ENCODE measurements at regions not wholly inside any gene's neighbourhood (a gene's known extent, or its start where the extent isn't known, plus 50 kb on each side); places are given as distances from the start of the nearest gene placed in this dataset.
"Not testable (repeated sequence)": the region's sequence is repeated elsewhere in the genome, so short reads cannot be mapped to it uniquely, and the experiment has no call there.

DNA sequence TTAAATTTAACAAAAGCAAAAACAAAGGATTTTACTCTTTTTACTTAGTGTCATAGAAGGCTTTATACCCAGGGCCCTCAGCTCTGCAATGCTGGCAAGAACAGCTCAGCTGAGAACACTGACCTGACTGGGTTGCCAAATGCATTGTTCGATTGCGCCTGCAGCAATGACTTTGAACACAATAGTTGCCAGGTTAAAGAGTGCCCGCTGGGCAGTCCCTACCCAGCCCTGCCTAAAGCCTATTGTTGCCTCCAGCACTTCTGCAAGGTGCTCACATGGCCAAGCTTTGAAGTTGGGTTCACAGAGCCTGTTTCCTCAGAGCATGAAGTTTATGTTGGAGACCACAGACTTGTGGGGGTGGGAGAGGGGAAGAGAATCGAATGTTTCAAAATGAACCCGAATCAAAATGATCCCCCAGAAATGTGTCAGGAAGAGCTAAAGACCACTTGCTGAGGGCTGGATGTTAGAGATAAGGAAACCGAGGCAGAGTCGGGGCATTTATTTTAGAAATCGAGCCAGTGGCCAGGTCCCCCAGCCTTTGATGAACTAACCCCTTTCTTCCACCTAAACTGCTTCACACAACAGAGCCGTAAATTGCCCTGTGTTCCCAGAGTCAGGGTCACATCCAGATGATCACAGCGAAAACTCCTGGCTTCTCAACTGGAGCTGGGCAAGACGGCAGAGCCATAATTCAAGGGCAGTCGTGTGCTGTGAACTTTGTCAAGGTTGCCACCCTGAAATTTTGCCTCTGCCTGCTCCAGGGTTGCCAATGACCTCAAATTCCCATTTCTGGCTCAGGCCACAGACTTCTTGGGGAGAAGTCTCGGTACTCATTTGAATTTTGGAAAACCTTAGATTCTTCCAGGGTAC is 55.0 kb downstream of the FOXA2 start:
- DNase-seq: no peak

DNA sequence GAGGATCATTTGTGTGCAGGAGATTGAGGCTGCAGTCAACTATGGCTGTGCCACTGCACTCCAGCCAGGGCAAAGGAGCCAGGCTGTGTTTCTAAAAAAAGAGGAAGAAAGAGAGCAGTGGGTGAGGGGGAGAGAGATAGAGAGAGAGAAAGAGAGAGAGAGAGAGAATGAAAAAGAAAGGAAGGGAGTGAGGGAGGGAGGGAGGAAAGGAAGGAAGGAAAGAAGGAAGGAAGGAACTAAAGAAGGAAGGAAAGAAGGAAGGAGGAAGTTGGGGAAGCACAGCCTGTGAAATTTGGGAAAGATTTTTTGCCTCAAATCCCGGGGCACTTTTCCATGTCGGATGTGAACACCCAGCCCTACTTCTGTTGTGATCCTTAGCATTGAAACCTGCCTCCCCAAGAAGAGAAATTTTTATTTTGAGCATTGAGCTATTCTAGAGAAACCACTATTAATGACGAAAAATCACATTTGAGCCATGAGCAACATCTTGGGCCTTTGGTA is 57.8 kb downstream of the FOXA2 start:
- DNase-seq: no peak

DNA sequence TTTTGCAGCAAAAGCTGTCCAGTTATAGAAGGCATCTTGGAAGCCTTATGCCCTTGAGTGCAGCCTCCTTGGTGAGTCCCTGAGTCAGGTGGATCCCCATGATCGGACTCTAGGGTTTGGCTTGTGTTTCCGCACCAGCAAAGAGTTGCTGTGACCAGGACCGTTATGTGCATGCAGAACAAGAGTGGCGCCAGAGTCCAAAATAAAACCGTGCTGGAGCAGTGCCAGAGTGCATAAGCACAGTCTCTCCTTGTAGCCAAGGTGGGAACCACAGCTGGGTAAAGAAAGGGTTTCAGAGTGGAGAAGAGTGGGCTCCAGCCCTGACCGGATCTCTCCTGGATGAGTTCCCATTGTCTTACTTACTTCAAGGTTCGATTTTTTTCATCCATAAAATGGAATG is 58.6 kb downstream of the FOXA2 start:
- DNase-seq: no peak

DNA sequence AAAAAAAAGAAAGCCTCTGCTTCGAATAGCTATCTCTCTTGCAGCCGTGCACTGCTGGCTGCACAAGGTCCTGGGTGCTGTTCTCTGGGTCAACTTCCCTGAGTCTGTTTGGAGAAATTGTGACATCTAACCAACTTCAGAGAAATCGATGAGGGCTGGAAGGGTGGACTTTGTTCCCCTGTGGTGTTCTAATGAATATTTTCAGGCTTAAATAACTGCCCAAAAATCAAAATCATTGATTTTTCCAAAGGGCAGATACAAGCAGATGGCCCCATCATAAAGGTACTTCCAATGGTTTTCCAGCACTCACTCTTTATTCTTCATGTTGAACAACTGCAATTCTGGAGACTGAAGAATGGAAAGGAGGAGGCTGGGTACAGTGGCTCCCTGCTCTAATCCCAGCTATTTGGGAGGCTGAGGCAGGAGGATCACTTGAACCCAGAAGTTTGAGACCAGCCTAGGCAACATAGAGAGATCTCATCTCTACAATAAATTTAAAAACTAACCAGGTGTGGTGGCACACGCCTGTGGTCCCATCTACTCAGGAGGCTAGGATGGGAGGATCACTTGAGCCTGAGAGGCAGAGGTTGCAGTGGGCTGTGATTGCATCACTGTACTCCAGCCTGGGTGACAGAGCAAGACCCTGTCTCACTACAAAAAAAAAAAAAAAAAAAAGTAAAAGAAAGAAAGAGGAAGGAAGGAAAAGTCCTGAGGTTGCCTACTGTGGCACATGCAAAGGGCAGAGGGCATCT is 59.1 kb downstream of the FOXA2 start:
- no peak for DNase-seq

DNA sequence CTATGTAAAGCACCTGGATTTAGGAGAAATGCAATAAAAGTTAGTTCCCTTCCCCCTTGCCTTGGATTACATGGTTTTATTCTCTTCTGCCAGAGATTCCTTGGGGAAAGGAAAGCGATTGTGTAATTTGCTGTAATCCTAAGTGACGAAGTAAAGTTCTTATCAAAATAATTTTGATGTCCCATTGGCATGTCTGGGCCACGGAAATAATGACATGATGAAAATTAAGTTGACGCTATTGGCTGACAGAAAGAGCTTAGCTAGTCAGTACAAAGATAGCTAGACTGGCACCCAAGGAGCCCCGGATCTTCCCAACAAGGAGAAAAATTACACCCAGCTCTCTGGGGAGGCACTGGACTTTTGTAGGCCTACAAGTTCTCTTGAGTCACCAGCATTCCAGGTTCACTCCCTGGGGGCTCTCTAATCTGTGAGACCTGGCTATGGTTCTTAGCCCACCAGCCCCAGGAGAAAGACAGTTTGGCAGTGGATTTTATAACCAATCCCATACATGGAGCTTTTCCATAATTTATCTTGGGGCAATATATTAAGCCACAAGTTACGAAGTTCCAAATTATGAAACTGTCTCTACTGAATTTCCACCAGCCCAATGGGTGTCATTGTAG is 59.9 kb downstream of the FOXA2 start:
- DNase-seq: no peak

DNA sequence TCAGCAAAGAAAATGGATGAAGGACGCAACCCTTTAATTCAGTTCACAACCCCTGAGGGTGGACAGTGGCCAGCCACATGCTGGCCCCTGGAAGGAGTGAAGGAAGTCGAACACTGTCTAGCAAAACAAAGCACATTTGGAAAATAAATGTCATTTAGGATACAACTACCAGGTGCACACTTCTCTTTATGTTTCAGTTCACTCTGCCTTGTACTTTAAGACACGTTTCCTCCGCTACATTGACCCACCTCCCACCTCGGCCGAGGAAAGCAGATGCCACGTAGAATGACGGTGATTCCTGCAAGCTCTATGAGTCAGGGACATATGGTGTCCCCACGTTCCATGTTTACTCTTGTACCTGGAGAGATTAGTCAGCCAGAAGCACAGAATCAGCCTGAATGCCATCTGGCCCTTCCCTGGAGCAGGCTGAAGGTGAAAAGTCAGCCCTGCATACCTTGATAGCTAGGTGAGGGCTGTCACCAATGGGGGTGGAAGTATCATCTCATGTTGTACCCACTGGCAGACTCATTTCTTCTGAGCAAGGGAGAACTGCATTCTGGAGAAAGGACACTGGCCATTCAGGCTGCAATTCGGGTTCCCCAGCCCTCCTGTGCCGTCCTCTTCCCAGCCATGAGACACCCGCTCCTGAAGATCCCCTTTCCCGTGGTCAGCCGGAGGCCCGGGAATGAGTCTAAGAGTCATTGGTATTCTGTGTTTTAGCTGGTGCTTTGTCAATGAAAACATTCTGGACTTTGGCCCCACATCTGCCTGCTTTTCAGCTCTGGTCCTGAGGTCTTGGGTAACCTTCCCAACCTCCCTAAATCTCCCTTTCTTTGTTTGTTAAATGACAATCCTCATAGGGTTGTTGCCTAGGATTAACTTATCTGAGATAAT is 60.6 kb downstream of the FOXA2 start:
- no peak for DNase-seq

DNA sequence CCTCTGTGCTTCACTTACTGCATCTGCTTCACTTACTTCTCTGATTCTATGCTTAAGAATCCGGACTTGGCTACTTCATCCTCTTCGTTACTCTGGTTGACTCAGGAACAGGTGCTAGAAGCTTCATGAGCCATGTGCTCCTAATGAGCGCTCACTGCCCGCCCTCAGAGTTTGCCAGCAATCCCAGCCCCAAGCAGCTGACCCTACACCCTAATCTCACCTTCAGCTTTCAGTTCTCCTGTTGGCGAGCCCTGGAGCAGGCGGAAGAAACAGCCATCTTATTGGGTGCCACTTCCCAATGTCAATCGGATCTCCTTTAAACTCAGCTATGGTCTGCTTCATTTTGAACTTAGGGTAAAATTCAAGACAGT is 61.3 kb downstream of the FOXA2 start:
- DNase-seq: no peak

DNA sequence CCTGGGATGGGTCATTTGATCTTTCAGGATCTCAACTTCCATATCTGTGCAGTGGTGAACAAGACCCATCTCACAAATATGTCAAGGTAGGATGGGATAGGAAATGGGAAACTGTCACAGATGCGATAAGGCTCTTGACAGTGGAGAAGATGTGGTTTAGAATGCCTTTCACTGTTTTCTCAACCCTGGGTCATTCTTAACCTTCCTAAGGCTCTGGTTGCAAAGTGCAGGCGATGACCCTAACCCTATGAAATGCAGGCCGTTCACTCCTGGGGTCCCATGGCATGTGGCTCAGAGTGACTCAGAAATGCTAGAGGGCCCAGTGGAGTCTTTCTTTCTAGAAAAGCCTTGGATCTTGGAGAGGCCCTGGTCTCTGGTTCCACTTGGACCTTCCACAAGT is 61.7 kb downstream of the FOXA2 start:
- no peak for DNase-seq

DNA sequence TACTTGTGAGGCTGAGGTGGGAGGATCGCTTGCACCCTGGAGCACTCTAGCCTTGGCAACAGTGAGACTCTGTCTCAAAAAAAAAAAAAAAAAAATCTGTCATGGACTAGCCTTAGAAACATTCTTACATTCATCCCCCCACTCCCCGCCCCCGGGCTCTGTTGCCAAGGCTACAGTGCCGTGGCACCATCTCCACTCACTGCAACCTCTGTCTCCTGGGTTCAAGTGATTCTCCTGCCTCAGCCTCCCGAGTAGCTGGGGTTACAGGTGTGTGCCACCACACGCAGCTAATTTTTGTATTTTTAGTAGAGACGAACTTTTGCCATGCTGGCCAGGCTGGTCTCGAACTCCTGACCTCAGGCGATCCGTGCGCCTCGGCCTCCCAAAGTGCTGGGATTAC is 62.4 kb downstream of the FOXA2 start:
- not testable (repeated sequence) for DNase-seq

DNA sequence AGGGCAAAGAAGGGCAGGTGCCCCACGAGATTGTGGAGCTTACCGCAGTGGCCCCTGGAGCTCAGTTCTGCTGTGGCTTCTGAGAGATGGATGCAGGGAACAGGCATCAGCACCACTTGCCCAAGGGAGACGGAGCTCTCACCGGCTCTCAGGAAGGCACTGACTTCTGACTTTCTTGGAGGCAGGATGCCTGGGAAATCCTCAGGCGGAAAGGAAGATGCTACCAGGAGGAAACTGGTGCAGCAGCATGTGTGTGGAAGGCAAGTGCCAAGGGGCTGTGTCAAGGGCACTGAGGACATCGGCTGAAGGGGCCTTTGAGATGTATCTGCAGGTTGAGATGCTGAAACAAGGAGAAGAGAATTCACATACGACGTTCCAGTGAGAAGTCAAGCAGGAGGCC is 64.0 kb downstream of the FOXA2 start:
- no peak for DNase-seq

DNA sequence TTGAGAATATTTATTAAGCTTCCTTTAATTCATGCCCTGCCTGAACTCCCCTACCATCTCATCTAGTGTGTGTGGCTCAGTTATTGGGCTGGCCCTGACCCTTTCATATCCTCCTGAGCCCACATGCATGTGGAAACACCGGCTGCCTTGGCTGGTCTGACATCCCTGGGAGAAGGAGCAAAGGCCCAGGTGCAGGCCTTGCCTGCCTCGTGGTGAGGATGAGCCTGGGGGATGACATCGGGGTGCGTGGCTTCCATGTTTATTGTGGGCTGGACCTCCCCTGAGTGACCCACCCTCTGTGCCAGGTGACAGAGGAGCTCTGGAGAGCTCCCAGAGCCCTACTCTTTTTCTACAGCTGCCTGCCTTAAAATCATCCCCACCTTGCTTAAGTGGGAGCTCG is 69.1 kb downstream of the FOXA2 start:
- no peak for DNase-seq

DNA sequence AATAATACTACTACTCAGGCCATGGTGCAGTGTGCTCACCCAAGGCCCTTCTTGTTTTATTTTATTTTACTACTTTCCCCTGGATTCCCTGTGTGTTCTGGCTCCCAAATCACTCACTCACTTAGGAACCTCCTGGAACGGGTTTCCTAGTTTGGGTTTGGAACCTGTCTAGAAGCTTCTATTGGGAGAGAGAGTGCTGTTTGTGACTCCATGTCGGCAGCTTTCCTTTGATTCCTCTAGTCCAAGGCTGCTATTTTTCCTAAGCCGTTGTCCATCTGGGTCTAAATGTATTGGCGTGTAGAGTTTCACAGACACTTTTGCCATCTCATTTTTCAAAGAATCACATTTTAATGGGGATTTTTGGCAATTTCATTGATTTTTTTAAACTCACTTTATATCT is 70.8 kb downstream of the FOXA2 start:
- no peak for DNase-seq

DNA sequence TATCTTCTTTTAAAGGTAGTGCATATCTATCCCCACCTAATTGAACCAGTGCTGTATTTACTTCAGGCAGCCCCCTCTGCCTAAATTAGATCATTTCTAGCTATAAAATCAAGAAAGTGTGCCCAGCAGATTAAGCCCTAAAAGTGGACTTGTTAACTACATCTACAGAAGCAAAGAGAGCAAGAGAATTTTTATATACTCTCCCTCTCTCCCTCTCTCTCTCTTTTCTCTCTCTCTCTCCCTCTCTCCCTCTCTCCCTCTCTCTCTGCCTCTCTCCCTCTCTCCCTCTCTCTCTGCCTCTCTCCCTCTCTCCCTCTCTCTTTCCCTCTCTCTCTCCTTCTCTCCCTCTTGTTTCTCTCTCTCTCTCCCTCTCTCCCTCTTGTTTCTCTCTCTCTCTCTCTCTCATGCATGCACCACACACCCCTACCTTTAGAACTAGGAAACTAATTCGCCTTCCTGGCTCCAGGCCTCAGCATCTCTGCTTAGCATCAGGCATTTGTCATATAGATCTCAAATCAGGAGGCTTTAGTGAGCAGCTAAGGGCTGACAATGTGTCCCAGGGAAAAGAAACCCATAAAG is 71.4 kb downstream of the FOXA2 start:
- DNase-seq: no peak

DNA sequence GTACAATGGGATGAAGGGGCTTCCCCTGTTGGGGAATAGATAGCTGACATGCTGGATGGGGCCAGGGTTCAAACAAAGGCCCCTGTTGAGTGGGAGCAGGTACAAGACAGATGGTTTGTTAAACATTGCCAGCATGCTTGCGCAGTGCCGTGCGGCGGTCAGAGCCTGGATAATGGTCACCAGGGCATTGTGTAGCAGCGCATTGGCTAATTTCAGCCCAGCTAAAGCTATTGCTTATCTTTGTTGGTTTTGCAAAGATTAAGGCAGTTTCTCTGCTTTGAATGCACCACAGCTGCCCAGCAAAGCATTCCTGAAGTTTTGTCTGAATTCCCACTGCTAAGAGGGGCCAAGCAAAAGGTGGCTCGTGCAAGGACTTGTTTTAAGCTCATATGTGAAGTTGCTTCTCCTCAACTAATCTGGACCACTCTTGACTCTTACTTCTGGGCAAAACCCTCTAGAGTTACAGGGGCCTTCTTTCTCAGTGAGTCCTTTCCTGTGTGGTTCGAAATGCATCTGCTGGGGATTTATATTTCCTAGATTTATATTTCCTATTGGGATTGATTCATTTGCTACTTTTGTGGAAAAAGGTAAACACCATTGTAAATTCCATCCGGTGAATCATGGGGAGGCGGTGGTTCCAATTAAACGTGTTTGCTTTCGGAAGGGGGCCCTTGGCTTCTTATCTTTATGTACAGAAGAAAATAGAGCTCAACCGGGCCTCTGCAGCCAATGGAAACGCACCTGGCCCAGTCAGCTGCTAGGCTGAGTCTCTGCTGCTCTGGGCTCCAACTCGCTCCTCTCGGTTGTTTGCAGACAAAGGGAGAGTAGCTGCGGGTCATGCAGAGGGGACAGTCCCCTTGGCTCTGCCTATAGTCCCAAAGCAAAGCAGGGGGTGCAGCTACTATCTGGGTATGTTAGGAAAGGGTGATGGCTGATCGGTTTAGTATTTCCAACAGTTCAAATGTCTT is 72.1 kb downstream of the FOXA2 start:
- peak; percentile 75 for DNase-seq

DNA sequence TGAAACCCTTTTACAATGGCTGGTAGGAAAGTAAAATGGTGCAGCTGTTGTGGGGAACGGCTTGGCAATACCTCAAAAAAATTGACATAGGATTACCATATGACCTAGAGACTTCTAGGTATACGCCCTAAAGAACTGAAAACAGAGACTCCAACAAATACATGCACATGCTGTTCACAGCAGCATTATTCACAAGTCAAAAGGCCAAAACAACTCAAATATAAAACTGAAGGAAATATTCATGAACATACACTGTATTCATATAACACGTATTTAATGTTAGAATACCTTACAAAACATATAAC is 74.6 kb downstream of the FOXA2 start:
- DNase-seq: no peak

DNA sequence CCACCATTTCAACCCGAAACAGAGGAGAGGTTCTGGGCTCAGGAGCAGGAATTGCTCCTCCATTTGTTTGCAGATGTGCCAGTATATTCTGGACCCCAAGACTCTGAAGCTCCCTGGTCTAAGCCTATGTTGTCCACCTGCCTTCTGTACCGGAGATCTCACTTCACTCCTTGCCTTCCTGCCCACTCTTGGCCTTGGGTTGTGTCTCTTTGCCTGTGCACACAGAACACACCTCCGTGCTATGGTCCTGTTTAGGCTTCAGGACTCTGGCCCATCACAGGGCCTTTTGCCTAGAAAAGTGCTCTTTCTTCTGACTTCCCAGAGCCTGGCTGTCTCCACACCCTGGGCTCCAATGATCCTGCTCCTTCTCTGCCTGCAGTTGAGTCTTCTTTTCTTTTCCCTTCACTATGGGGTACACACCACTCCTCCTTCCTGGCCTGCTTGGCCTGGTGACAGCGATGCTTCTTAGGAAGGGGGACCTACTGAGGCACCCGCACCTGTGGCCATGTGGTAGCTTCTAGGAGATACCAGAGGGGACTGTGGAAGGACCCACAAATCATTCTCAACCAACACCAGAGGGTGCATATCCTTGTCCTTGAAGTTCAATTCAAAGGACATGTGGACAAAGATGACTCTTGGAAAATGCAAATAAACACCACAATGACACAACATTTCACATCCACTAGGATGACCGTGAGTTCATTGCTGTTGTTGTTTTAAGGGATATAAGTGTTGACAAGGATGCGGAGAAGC is 75.1 kb downstream of the FOXA2 start:
- DNase-seq: no peak

DNA sequence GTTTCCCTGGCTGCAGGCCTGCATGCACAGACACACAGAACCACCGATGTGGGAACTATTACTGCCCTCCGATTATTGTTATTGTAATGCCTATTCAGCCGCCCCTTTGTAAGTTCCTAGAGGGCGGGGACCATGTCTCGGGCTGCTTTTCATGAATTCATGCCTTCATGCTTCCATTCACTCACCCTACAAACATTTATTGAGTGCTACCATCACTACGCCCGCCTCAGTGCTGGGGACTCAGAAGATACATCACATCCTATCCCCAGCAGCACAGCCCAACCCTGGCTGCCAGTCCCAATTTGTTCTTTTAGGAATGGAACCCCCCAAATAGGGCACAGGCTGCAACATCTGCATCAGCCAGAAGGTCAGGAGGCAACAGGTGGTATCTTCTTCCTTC is 75.9 kb downstream of the FOXA2 start:
- DNase-seq: no peak

DNA sequence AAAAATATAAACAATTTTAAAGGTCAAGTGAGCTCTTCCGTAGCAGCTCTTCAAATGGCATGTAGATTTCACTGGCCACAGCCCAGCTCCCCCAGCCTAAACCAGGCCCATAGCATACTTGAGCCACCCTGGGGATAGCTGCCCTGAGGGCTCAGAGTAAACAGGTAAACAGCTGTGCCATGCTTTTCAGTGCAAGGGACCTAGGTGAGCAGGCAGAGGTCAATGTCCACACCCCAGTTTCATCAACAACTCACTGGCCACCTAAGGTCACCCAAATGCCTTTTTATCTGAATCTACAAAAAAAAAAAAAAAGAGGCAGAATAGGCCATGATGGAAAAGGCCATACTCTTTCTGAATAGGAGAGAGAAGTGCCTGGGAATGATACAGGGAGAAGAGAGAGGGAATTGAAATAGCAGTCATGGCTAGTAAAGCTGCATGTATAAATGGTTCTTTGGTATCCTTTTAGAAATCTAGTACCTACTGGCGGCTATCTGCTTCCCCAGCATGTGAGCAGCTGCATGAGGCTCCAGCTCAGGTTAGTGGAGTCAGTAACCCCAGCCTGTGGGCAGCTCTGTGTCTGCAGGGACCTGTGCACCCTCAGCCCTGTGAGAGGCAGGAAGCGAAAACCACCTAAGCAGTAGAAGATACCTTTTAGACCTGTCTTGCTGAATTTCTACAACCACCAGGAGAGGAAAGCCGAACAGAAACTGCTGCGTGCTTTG is 77.0 kb downstream of the FOXA2 start:
- no peak for DNase-seq

DNA sequence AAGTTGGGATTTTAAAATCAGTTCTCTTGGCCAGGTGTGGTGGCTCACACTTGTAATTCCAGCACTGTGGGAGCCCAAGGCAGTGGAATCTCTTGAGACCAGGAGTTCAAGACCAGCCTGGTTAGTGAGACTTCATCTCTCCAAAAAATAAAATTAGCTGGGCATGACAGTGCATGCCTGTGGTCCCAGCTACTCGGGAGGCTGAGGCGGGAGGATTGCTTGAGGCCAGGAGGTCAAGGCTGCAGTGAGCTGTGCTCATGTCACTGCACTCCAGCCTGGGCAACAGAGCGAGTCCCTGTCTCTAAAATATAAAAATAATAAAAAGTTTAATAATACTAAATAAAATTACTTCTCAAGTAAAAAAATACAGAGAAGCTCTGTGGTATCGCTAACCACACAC is 77.5 kb downstream of the FOXA2 start:
- DNase-seq: no peak

Measured in dermis blood vessel endothelial cell (primary cell).